Endodermal cell (in vitro differentiated cells): ENCODE measurements at regions not wholly inside any gene's neighbourhood (a gene's known extent, or its start where the extent isn't known, plus 50 kb on each side); places are given as distances from the start of the nearest gene placed in this dataset.

Experiments used
- DNase-seq: peaks from one replicate; pipeline ENCODE4 v3.0.0-alpha.2; 2017
- H3K27ac ChIP-seq: 2 replicates; pipeline ENCODE4 v1.5.1; 2013; ENCODE audit warnings: mild to moderate bottlenecking, low read depth, low read length, moderate library complexity
- H3K27me3 ChIP-seq: 2 replicates; pipeline ENCODE4 v1.6.1; 2013; ENCODE audit warnings: mild to moderate bottlenecking, low read length, moderate library complexity; ENCODE audit not compliant: insufficient read depth, control insufficient read depth, poor library complexity, severe bottlenecking
- H3K36me3 ChIP-seq: 2 replicates; pipeline ENCODE4 v1.7.0; 2013; ENCODE audit warnings: mild to moderate bottlenecking, low read length, moderate library complexity; ENCODE audit not compliant: control insufficient read depth, insufficient read depth
- H3K4me1 ChIP-seq: one replicate; pipeline ENCODE4 v1.7.0; 2013; ENCODE audit warnings: low read length; ENCODE audit not compliant: control insufficient read depth, insufficient read depth
- H3K4me3 ChIP-seq: 2 replicates; pipeline ENCODE4 v1.5.1; 2013; ENCODE audit warnings: mild to moderate bottlenecking, low read length, moderate library complexity
- H3K9ac ChIP-seq: 2 replicates; pipeline ENCODE4 v1.6.1; 2013; ENCODE audit warnings: mild to moderate bottlenecking, low read length, moderate library complexity; ENCODE audit not compliant: poor library complexity, severe bottlenecking; ENCODE audit errors: extremely low read depth
- H3K9me3 ChIP-seq: 2 replicates; pipeline ENCODE4 v1.6.1; 2013; ENCODE audit warnings: mild to moderate bottlenecking, low read length, moderate library complexity; ENCODE audit not compliant: control insufficient read depth
- H3K27ac Mint-ChIP-seq: 2 replicates; pipeline ENCODE4 v1.8.0; 2020; ENCODE audit warnings: mixed read lengths
- H3K27me3 Mint-ChIP-seq: 2 replicates; pipeline ENCODE4 v1.8.0; 2021; ENCODE audit warnings: mild to moderate bottlenecking, mixed read lengths; ENCODE audit not compliant: insufficient read depth
- H3K36me3 Mint-ChIP-seq: 2 replicates; pipeline ENCODE4 v1.8.0; 2020; ENCODE audit warnings: low read depth, mixed read lengths
- H3K4me1 Mint-ChIP-seq: 2 replicates; pipeline ENCODE4 v1.8.0; 2020; ENCODE audit warnings: mixed read lengths
- H3K4me3 Mint-ChIP-seq: 2 replicates; pipeline ENCODE4 v1.8.0; 2020; ENCODE audit warnings: mild to moderate bottlenecking, moderate library complexity, mixed read lengths
- H3K9me3 Mint-ChIP-seq: 2 replicates; pipeline ENCODE4 v1.8.0; 2020; ENCODE audit warnings: mild to moderate bottlenecking, mixed read lengths
- CTCF ChIP-seq: fragments of 200-600 bp; sonication (generic); conservative IDR thresholded peaks from 2 replicates; pipeline ENCODE4 v1.5.0; 2021; ENCODE audit warnings: antibody characterized with exemption, mild to moderate bottlenecking
- WGBS, 2 experiments: methylation state at CpG; one replicate each; pipeline versions ENCODE4 v1.1.5 to v1.1.7; 2013; ENCODE audit warnings: missing lambda C conversion rate in 2 of 2, mixed read lengths in 1 of 2; ENCODE audit not compliant: insufficient coverage in 1 of 2, insufficient read length in 1 of 2; 5-methylcytosine and 5-hydroxymethylcytosine counted together

GRCh38 chr6:105453968-105454367 lies 51.1 kb upstream of the PREP start:
- no peak for DNase-seq
- H3K27ac ChIP-seq, result peak overlapping the region; percentile 94
- no peak for TF ChIP-seq CTCF
- Mint-ChIP-seq H3K4me1 (peaks cover 8% of the 10 kb centered on the region), H3K27ac (no peak overlapping the region), H3K9me3 (no peaks in the 10 kb centered on the region), H3K27me3 (peaks cover 4% of the 10 kb centered on the region), H3K36me3 (no peaks in the 10 kb centered on the region), H3K4me3 (no peak overlapping the region)
- H3K4me1 ChIP-seq, result no peaks in the 10 kb centered on the region
- no peaks in the 10 kb centered on the region for H3K9me3 ChIP-seq
- no peak overlapping the region for H3K4me3 ChIP-seq
- 86% methylated on average over 1 of the region's 1 CpG; no CpG with 5 or more reads in 1 of the 2 experiments for WGBS, 2 experiments
- H3K27me3 ChIP-seq, result peaks cover 3% of the 10 kb centered on the region
- no peak overlapping the region for H3K9ac ChIP-seq
- H3K36me3 ChIP-seq, result no peaks in the 10 kb centered on the region

DNA sequence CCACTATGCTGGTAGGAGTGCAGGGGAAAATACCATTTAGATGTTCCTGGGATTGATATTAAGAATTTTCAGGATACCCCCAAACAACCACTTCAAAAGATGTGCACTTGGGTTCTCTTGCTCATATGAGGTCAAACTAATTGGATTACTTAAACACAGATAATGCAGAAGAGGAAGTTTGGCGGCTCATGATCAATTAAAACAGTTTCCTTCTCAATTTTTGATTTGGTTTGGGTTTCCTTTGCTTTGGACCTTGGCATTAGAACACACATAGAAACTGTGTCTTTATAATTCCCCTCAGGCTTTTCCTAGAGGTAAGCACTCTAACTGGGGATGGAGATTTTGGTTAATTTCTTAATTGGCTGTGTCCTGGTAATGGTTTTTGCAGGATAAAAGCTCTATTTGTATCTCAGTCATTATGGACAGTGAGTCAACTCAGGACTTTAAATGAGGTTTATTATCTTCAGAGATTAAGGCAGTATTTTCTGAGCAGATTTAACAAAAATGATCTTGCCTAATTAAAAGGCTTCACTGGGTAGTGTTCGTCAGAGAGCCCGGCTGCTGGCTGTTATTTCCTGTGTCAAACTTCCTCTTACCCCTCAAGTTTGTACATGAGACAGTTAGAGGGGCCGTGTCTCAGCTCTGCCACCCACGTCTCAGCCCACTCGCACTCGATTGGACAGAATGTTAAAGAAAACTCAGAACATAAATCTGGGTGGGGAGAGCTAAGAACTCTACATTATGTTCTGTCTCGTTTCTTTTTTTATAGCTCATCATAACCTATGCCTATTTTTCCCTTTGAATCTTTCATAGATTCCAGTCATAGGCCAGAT lies 50.3 kb upstream of the PREP start:
- no peak overlapping the region for H3K4me3 Mint-ChIP-seq
- H3K9ac ChIP-seq, result no peak overlapping the region
- no peak for DNase-seq
- no peaks in the 10 kb centered on the region for H3K9me3 ChIP-seq
- no peaks in the 10 kb centered on the region for H3K27me3 ChIP-seq
- H3K4me3 ChIP-seq, result no peak overlapping the region
- TF ChIP-seq CTCF, result no peak
- H3K36me3 Mint-ChIP-seq, result no peaks in the 10 kb centered on the region
- H3K27ac Mint-ChIP-seq, result no peak overlapping the region
- H3K4me1 ChIP-seq, result no peaks in the 10 kb centered on the region
- no peaks in the 10 kb centered on the region for H3K36me3 ChIP-seq
- H3K27ac ChIP-seq, result peak overlapping the region; percentile 94
- H3K4me1 Mint-ChIP-seq, result peaks cover 6% of the 10 kb centered on the region
- no peaks in the 10 kb centered on the region for H3K9me3 Mint-ChIP-seq
- peaks cover 2% of the 10 kb centered on the region for H3K27me3 Mint-ChIP-seq
- WGBS, 2 experiments, result 77 to 87% methylated on average over 5 to 8 of the region's 8 CpGs
